CD4-positive, alpha-beta T cell treated with Interleukin-4 for 1 hour (primary cell): ENCODE measurements at regions not wholly inside any gene's neighbourhood (a gene's known extent, or its start where the extent isn't known, plus 50 kb on each side); places are given as distances from the start of the nearest gene placed in this dataset.

Experiments used
- DNase-seq, 2 donors: peaks; one replicate each; pipeline ENCODE4 v3.0.0-alpha.2; 2020 to 2022

DNA sequence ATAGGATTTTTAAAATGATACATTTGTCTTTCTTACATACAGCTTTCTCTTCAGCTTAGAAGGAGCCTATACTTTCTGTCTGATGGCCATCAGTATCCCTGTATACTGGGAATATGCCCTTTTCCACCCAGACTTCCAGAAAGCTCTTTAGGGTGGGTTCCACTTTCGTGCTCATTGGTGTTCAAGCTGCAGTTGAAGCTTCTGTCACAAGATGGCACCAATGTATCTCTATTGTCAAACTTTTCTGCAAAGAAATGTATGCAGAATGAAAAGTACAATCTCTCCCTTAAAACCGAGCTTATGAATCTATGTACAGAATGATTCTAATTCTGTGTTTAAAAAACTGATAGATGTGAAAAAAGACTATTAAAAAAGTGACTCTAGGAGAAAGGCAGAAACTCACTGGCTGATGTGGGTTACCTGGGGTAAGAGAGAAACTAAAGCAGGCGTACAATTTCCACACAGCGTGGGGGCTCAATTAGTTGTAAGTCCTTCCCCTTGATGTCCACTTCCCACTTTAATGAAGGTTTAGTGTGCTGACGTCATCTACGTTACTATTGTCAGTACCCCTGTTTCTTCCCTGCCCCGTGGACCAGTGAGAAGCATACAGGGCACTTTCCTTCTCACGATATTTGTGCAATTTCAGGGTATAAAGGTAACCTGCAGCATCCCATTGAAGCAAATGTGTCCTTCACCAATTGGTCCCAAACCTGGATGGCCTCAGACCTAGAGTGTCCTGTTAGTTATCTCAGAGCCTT lies 57.3 kb upstream of the TCEAL2 start:
- DNase-seq: peak in 1 of 2 donors; percentile 9

DNA sequence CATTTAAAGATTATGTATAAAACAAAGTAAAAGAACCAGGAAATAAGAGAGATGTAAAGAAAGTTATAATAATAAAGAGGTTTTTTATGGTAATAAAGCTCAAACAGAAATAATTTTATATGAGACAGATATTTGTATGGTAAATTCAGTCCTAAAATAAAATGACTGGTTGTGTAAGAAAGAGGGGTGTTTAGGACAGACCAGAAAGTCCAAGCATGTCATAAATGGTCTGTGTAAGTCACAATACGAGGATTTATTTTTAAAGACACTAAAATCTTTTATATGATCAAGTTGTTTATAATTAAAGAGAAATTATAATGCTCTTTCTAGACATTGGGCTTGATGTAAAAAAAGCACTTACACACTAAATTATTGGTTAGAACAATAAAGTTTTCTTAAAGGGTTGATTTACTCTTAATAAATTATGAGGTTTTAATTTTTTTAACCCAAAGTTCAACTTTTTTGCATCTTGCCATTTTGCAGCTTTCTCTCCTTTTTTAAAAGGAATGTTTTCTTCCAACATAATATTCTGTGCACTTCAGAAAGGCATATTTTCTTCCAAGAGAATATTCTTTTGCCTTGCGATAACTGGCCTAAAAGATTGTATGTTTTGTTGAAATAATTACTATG lies 61.9 kb upstream of the TCEAL2 start:
- no peak for DNase-seq

DNA sequence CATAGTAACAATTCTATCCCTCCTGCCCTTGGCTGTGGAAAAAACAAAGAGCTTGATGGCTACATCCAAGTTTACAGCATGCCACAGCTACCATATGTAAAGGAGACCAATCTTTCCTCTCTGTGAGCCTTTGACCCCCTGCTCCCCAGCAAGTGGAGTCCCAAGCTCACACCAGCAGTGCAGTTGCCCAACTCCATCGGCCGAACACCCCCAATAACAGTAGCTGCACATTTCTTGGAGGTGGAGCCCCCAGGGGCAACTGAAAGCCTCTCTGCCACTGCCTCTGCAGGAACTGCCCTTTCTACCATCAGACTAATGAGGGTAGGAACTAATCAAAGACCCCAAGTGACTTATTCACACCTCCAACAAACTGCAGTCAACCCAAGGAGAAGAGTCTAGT lies 81.0 kb upstream of the TCEAL2 start:
- DNase-seq: no peak

DNA sequence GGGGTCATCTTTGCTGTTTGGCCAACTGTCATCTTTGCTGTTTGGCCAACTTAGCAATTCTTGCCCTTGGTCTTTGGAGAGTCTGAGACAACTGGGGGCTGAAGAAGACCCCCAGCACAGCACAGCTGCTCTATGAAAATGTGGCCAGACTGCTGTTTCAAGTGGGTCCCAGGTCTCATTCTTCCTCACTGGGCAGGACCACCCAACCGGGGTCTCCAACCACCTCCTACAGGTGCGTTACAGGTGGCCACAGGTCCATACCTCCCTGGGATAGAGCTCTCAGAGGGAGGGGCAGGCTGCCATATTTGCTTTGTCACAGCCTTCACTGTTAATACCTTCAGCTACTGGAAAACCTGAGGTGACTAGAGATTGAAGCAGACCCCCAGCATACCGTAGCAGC lies 82.1 kb upstream of the TCEAL2 start:
- DNase-seq: no peak

DNA sequence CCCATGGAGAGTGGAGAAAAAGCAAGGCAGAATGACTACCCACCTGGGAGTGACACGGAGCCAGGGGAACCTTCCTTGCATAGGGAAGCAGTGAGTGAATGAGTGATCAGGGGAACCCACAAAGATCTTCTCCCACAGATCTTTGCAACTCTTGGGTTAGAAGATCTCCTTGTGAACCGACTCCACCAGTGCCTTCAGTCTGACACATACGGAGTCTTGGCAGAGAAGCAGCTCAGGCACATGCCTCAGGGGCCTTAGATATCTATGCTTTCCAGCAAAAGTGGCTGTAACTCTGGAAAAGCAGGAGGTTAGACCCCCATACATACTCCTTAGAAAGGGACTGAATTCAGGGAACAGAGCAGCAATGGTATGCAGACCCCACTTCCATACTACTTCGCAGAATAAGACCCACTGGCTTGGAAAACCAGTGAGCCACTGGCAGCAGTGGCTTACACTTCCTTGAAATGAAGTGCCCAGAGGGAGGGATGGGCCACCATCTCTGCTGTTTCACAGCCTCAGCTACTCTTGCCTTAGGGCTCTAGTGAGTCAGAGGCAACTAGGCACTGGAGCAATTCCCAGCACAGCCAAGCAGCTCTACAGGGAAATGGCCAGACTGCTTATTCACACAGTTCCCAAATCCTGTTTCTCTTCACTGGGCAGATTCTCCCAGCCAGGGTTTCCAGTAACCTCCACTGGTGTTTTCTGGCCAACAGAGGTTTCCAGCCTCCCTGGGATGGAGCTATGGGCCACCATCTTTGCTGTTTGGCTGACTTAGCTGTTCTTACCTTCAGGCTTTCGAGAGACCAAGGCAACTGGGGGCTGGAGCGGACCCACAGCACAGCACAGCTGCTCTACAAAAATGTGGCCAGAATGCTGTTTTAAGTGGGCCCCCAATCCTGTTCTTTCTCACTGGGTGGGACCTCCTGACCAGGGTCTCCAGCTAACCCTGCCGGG lies 82.8 kb upstream of the TCEAL2 start:
- no peak for DNase-seq

DNA sequence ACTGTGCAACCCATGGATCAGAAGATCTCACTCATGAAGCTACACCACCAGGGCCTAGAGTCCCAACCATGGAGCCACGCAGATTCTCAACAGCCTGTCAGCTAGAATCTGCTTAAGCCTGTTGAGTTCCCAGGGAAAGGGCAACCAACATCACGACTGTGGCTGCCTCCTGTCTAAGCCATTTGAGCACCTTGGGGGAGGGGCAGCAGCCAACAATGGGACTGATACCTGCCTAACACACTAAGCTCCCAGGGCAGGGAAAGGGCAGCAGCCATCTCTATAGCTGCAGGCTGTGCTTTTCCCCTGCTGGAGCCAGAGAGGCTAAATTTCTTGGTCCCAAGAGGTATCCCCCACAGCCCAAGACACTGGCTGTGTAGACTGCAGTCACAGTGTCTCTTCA lies 96.5 kb upstream of the TCEAL2 start:
- DNase-seq: no peak

DNA sequence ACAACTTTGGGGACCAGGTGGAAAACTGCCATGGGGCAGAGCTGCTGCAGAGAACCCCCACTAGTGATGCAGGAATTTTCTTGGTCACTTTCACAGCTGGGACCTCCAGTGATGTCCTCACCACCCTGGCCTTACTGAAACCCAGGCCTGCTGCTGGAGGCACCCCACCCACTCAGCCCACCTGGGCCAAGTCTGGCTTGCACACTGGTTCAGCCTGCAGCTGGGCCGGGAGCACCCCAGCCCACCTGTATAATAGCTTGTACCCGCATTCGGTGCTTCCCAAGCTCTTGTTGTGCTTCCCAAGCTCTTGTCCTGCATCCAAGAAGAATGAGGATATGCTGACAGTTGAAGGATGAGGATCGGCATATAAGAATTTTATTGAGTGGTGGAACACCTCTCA lies 86.4 kb upstream of the ZMAT1 start:
- no peak for DNase-seq

DNA sequence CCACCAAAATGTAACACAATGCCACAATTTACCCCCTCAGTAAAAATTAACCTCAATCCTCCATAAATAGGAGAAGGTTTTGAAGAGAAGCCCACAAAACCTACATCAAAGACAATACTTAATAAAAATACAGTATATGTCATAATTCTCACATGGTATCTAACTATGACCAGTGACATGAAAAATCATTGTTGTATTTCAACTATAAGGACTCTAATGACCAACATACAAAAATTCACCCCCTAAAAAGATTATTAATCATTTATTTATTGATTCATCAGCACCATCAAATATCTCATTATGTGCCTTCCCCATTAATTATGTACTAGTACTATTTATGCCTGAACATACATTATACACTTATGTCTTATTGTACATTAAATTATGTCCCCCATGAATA lies 77.1 kb upstream of the ZMAT1 start:
- no peak for DNase-seq

DNA sequence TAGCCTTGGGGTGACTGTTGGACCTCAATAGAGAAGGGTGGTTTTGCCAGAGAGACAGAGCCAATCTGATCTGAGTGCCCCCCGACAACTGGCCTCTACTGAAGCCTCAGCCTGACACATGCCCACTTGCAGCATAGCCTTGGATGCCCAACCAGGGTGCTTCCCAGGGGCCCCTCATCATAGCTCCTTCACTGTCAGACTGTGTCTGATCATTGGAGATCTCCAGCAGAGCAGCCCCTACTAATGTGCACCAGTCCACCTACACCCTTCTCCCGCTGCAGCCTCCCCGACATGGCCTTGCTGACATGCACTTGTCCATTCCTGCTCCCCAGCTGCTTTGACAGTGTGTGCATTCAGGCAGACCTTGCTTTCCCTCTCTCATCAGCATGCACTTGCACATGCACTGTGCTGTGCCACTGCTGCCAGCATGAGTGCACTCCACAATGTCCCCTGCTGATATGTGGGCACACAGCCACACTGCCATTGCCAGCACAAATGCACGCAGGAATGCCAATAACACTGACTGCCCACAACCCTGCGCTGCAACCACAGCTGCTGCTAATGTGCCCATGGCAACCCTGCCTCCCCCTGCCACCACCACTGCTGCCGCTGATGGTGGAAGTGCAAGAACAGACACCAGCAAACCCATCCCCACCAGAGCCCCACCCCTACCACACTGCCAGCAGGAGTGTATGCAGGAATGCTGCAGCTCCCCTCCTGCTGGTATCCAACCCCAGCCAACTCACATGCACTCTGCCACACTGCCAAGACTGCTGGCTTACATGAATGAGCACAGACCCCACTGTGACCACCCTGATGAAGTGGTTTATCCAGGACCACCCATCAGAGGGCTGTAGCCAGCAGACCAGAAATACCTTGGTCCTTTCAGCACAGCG lies 68.1 kb upstream of the ZMAT1 start:
- DNase-seq: no peak

DNA sequence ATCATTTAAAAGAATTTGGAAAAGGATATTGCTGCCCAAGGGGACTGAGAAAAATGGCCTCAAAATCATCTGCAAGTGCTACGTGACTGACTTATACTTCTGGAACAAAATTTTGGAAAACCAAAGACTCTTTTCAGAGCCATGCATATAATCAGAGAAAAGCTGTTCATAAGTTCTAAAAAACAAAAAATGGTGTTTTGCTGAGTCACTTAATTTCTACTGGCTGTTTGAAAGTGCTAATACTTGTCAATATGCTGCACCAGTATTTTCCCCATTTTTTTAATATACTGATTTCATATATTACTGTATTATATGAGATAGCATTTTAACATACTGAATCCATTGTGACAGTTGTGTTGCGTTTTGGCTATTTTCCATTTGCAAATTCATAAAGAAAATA lies 61.5 kb upstream of the ZMAT1 start:
- no peak for DNase-seq

DNA sequence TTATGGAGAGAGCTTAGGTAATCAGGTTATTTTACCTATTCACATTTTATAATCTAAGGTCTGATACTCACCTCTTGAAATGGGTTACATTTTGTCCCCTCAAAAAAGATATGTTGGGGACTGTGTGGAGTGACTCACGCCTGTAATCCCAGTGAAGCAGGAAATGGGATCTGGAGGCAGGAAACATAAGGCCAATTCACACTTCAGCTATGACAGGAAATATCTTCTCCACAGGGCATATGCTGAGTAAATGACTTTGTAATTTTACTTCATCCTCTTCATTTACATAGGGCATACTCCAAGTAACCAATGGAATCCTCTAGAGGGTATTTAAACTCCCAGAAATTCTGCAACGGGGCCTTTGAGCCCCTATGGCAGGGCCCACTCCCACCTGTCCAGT lies 54.8 kb upstream of the ZMAT1 start:
- DNase-seq: no peak
